ENCODE measurements at regions not wholly inside any gene's neighbourhood (a gene's known extent, or its start where the extent isn't known, plus 50 kb on each side); places are given as distances from the start of the nearest gene placed in this dataset.

DNA sequence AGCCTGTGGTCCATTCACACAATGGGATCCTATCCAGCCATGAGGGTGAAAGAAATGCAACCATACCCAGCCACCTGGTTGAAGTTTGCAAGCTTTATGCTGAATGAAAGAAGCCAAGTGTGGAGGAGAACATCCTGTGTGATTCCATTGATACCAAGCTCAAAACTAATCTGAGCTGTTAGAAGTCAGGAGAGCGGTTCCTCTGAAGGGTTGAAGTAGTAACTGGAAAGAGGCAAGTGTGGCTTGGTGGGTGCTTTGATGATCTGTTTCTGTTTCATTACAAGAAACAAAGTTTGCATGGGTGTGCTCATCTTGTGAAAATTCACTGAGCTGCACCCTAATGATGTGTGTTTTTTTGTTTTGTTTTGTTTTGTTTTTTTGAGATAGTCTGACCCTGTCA is 99.4 kb downstream of the SALL1 start:
- no peak for DNase-seq
- H3K27me3 ChIP-seq: no peaks in the 10 kb centered on the region
- H3K36me3 ChIP-seq: no peaks in the 10 kb centered on the region
- H3K4me1 ChIP-seq: no peaks in the 10 kb centered on the region
- H3K4me3 ChIP-seq (ENCODE audit: low read depth, low read length): no peak overlapping the region
- H3K9me3 ChIP-seq: no peaks in the 10 kb centered on the region
- TF ChIP-seq, protein P1, sequence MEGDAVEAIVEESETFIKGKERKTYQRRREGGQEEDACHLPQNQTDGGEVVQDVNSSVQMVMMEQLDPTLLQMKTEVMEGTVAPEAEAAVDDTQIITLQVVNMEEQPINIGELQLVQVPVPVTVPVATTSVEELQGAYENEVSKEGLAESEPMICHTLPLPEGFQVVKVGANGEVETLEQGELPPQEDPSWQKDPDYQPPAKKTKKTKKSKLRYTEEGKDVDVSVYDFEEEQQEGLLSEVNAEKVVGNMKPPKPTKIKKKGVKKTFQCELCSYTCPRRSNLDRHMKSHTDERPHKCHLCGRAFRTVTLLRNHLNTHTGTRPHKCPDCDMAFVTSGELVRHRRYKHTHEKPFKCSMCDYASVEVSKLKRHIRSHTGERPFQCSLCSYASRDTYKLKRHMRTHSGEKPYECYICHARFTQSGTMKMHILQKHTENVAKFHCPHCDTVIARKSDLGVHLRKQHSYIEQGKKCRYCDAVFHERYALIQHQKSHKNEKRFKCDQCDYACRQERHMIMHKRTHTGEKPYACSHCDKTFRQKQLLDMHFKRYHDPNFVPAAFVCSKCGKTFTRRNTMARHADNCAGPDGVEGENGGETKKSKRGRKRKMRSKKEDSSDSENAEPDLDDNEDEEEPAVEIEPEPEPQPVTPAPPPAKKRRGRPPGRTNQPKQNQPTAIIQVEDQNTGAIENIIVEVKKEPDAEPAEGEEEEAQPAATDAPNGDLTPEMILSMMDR (IDR thresholded peaks at IDR 0.05; ENCODE audit: low read depth, low read length): no peak

DNA sequence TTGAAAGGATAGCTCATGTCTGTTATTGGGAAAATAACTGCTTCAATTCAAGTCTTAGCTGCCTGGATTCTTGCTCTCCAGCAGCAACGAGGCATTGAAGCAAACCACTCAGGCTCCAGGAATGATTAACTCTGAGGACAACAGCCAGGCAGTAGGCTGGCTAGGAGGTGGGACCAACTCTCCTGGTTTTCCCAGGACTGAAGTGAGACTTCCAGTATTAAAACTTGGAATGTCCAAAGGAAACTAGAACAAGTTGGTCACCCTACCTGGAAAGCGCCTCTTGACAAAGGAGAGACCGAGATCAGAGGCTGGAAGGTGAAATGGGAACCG is 100.7 kb downstream of the SALL1 start:
- no peak overlapping the region for H3K4me3 ChIP-seq (ENCODE audit: low read depth, low read length)
- no peaks in the 10 kb centered on the region for H3K36me3 ChIP-seq
- no peaks in the 10 kb centered on the region for H3K27me3 ChIP-seq
- H3K9me3 ChIP-seq: no peaks in the 10 kb centered on the region
- DNase-seq: no peak
- H3K4me1 ChIP-seq: no peaks in the 10 kb centered on the region
- TF ChIP-seq, protein P1 (IDR thresholded peaks at IDR 0.05; ENCODE audit: low read depth, low read length): no peak

DNA sequence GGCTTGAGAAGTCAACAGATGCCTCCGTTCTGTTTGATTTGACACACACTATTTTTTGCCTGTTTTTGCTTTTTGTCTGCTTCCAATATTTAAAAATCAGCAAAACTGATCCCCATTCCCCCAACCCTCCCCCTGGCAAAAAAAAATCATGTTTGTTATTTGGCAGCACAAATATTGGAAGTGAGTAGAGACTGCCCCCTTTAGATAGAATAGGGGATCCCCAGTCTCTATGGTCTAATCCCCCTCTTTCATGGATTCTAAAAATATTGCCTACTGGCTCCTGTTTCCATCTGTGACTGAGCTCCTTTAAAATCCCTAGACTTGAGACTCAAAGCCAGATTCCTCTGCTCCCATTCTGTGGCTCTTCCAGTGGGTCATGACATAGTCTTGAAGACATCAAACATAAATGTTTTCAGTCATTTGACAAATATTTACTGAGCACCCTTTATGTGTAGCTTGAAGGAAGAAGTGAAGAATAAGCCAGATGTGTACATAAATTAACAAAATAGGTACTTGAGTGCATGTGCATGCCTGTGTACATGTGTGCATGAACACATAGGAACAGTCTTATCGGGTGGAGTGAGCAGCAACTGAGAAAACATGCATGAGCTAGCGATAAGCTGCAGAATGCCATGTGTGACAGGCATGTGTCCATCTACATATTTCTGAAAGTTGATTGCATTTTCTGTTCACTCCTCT is 101.2 kb downstream of the SALL1 start:
- TF ChIP-seq, protein P1 (IDR thresholded peaks at IDR 0.05; ENCODE audit: low read depth, low read length): no peak
- Histone ChIP-seq H3K4me1 (no peaks in the 10 kb centered on the region), H3K27me3 (no peaks in the 10 kb centered on the region), H3K36me3 (no peaks in the 10 kb centered on the region), H3K9me3 (no peaks in the 10 kb centered on the region), H3K4me3 (ENCODE audit: low read depth, low read length) (no peak overlapping the region)
- no peak for DNase-seq

DNA sequence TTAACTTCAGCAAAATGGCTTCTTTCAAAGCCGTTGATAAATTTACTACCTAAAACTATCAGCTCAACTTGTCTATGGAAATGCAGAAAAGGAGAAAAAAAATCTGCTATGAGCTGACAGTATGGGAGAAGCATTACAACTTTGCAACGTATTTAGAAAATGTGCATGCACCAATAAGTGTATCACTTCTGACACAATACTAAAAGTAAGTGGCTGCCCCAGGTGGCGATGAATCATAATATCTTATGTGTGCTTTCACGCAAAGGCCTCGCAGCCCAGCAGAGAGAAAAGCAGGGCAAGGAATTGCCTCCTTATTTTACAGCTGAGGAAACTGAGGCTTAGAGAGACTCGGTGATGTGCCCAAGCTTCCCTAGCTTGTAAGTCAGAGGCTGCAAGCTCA is 101.8 kb downstream of the SALL1 start:
- no peak for DNase-seq
- TF ChIP-seq, protein P1 (IDR thresholded peaks at IDR 0.05; ENCODE audit: low read depth, low read length): no peak
- Histone ChIP-seq H3K27me3 (no peaks in the 10 kb centered on the region), H3K9me3 (no peaks in the 10 kb centered on the region), H3K4me1 (no peaks in the 10 kb centered on the region), H3K36me3 (no peaks in the 10 kb centered on the region), H3K4me3 (ENCODE audit: low read depth, low read length) (no peak overlapping the region)

DNA sequence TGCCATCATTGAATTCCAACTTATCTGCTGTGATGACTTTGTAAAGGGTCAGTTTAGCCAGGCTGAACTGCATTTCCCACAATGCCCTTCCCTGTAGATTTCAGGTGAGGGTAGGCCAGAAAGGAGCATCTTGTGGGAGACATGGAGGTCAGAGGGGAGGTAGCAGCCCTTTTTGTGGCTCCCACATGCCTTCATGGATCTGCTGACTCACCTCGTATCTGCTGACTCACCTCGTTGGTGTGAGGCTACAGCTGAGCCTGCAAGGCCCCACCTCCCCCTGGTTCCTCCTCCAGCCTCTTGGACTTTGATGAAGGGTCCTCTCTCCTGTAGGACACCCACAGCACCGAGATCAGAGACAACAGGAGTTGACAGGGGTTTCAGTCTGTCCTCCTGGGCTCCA is 102.5 kb downstream of the SALL1 start:
- no peak for DNase-seq
- H3K36me3 ChIP-seq: no peaks in the 10 kb centered on the region
- no peaks in the 10 kb centered on the region for H3K27me3 ChIP-seq
- no peak overlapping the region for H3K4me3 ChIP-seq (ENCODE audit: low read depth, low read length)
- TF ChIP-seq, protein P1 (IDR thresholded peaks at IDR 0.05; ENCODE audit: low read depth, low read length): no peak
- H3K4me1 ChIP-seq: no peaks in the 10 kb centered on the region
- H3K9me3 ChIP-seq: no peaks in the 10 kb centered on the region

DNA sequence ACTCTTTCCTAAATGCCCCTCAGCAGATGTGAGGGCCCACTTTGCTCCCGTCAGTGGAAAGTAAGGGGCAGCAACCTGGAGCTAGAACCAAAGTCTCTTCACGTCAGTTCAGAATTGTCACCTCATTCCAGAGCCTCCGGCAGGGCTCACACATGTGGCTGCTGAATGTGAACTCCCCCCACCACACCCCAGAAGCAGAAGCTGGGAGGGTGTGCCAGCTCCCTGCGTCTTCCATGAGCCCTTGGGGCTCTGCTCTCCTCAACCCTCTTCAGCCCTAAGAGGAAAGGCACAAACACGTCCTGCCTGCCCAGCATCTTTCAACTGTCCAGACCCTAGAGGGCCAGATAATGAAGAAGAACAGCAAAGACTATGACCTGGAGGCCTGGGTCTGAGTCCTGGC is 105.3 kb downstream of the SALL1 start:
- H3K27me3 ChIP-seq: no peaks in the 10 kb centered on the region
- TF ChIP-seq, protein P1 (IDR thresholded peaks at IDR 0.05; ENCODE audit: low read depth, low read length): no peak
- H3K4me3 ChIP-seq (ENCODE audit: low read depth, low read length): no peak overlapping the region
- H3K4me1 ChIP-seq: no peaks in the 10 kb centered on the region
- H3K36me3 ChIP-seq: no peaks in the 10 kb centered on the region
- H3K9me3 ChIP-seq: no peaks in the 10 kb centered on the region
- DNase-seq: no peak

Measured in BE2C (cell line).